ENCODE measurements at regions not wholly inside any gene's neighbourhood (a gene's known extent, or its start where the extent isn't known, plus 50 kb on each side); places are given as distances from the start of the nearest gene placed in this dataset.

DNA sequence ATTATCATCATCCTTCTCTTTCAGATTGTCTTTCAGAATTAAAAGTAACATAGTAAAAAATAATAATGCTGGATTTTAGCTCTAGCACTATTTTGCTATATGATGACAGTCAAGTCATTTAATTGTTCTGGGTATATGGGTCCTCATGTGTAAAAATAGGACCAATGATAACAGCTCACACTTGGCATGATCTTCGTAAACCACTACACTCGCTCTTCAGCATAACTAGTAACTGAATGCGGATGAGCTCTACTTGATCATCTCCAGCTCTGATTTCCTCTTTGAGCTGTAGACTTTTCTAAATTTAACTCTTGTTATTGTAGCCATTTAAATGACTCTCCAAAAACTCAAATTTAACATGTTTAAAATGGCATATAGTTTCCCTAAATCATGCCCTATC, 831.8 kb upstream of the HS3ST1 start:
- DNase-seq = no peak

- no peak for DNase-seq
Observed at GRCh38 chr4:12244973-12245372, 816.3 kb upstream of the HS3ST1 start.

GRCh38 chr4:12242354-12242753, 813.7 kb upstream of the HS3ST1 start:
- DNase-seq = no peak

DNA sequence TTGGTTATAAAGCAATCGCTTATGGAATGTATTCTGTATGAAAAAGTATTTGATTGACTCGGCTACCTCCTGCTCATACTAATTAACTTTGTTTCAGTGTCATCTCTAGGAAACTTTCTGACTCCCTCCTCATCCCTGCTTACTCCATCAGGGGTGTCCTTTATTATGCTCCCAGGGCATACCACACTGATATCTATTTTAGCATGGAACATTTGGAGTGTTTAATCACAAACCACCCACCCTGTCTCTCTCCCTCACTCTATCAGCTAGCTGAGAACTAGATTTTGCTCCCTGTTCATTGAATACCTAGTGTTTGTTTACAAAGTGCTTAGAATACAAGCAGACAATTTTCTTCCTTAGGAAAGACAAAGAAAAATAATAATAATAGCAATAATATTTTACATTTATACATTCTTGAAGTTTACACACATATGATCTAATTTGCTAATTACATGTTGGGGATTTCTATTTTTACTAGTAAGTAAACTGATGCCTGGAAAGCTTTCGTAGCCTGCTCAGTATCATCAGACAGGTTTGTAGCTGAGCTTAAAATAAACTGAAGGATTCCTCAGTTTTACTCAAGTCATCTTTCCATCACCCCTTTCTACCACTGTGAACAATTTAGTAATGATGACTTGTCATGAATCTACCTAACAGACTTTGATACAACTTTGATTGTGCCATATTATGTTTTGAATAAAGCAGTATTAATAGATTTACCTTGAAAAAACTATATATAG, 811.4 kb upstream of the HS3ST1 start:
- no peak for DNase-seq

GRCh38 chr4:12231098-12231497, 802.4 kb upstream of the HS3ST1 start:
- DNase-seq = no peak

DNA sequence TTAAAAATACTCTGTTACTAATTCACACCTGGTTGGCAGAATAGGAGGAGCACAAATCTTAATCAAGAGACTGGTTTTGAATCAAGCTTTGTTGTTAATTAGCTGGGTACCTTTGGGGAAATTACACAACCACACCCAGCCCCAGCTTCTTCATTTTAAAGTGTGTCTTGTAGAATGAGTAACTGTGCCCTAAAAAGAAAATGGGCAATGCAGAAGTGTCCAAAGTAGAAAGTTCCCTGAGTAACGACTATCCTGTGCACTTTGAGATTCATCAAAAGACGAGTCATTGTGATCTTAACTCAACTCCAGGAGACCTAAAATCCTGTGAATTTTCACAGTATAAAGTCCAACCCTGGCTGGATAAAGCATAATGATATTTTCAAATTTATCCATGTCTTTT, 792.3 kb upstream of the HS3ST1 start:
- DNase-seq = no peak

DNA sequence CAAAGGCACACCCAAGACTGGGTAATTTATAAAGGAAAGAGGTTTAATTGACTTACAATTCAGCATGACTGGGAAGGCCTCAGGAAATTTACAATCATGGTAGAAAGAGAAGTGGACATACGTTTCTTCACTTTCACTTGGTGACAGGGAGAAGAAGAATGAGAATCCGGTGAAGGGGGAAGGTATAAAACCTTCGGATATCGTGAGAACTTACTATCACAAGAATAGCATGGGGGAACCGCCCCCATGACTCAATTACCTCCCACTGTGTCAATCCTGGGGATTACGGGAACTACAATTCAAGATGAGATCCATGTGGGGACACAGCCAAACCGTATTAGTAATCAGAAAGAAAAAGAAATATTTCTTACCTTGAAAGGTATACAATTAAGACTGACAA, 782.9 kb upstream of the HS3ST1 start:
- DNase-seq = no peak

- DNase-seq = no peak
Observed at GRCh38 chr4:12207396-12207795, 778.7 kb upstream of the HS3ST1 start.

DNA sequence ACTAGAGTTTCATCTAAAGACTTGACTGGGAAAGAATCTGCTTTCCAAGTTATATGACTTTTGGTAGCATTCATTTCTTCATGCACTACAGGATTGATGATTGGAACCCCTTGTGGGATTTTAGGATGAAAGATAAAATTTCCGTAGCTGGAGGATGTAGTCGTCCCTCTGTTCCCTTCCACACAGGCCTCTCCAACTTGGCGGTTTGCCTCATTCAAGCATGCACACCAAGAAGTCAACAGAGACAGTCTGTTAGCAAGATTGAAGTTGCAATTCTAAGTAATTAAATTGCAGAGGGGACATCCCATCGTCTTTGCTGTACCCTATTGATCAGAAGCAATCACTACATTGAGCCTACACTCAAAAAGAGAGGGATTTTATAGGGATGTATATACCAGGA, 777.4 kb upstream of the HS3ST1 start:
- DNase-seq = no peak

- no peak for DNase-seq
Observed at GRCh38 chr4:12203945-12204344, 775.3 kb upstream of the HS3ST1 start.

- no peak for DNase-seq
Observed at GRCh38 chr4:12200226-12200625, 771.5 kb upstream of the HS3ST1 start.

- DNase-seq = no peak
Observed at GRCh38 chr4:12186526-12186925, 757.8 kb upstream of the HS3ST1 start.

- no peak for DNase-seq
Observed at GRCh38 chr4:12178614-12179610, 750.2 kb upstream of the HS3ST1 start.

DNA sequence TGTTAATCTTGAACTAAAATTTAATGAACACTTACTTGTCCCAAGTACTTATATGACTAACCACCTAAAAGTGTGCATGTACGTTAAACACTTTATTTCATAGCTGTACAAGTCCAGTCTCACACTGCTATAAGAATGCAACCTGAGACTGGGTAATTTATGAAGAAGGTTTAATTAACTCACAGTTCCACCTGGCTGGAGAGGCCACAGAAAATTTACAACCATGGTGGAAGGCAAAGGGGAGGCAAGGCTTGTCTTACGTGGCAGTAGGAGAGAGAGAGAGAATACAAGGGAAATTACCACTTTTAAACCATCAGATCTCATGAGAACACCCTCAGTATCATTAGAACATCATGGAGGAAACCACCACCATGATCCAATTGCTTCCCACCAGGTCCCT, 748.7 kb upstream of the HS3ST1 start:
- DNase-seq = no peak

- no peak for DNase-seq
Observed at GRCh38 chr4:12173496-12173895, 744.8 kb upstream of the HS3ST1 start.

DNA sequence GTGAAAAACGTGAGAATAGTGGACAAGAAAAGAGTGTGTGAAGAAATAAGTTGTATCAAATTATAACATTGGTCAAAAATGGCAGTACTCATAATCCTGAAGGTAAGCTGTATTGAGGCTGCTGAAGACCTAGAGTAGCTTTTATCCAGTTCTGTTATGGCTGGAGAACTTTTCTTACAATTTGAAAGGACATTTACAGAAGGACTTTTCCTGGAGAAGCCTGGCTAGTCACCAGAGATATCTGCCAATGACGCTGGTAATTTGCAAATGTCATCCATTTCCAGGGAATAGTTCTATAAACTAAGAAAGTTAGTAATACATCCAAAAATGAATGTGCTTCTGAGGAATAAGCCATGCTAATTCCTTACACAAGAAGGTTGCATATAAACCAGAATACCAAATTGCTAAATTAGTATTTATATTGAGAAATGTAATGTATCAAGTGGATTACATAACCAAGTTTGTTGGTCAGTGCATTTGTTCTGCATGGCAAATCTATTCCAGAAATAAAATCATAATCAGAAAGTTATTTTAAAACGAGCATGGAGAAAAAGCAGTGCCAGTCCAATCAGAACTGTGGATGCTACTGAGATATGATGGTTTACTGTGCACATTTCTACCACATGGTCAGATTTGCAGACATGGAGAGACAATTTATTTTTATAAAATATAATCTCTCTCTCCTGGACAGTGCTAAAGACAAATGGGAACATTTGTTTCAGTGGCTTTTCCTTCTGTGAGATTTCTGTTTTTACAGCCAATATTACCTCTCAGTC, 743.7 kb upstream of the HS3ST1 start:
- no peak for DNase-seq

GRCh38 chr4:12170308-12170707, 741.6 kb upstream of the HS3ST1 start:
- DNase-seq = no peak

DNA sequence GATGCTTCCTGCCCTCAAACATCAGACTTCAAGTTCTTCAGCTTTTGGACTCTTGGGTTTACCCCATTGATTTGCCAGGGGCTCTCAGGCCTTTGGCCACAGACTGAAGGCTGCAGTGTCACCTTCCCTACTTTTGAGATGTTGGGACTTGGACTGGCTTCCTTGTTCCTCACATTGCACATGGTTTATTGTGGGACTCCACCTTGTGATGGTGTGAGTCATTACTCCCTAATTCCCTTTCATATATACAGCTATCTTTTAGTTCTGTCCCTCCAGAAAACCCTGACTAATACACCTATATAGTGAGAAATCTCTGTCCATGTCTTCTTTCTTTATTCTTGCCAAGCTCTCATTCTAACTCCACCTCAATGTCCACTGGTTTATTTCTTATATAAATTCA, 736.9 kb upstream of the HS3ST1 start:
- no peak for DNase-seq

DNA sequence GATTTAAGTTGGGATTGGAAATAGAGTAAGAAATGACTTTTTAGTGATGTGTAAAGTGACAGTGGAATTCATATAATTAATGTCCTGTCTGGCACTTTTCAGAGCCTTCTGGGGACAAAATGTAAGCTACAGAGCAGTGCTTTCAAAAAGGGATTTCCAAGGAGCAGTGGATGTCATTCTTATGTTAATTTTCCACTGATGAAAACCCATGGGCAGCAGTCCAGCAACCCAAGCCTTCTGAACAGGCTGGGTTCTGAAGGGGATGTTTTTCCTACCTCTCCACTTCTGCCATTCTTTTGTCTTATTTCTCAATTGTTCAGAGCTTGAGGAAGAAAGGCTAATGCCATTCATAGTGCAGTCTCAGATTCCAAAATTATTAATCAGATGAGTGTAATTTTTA, 717.6 kb upstream of the HS3ST1 start:
- DNase-seq = no peak

GRCh38 chr4:12145768-12146167, 717.1 kb upstream of the HS3ST1 start:
- no peak for DNase-seq

DNA sequence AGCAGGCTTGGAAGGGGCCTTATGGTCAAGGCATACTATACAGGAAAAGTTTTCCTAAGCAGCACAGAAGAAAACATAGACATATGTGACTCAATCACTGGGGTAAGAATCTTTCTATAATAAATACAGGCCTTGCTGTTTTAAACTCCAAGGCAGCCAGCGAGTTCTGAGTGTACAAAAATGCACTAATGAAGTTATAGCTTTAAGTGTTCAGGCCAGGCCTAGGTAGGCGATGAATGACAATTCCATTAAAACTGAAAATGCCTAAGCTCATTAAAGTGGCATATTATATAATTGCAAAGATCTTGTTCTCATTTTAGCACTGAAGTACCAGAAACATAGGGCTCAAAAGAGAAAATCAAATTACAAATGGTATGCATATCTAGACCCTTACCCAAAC, 716.4 kb upstream of the HS3ST1 start:
- no peak for DNase-seq

- no peak for DNase-seq
Observed at GRCh38 chr4:12144051-12144450, 715.4 kb upstream of the HS3ST1 start.

DNA sequence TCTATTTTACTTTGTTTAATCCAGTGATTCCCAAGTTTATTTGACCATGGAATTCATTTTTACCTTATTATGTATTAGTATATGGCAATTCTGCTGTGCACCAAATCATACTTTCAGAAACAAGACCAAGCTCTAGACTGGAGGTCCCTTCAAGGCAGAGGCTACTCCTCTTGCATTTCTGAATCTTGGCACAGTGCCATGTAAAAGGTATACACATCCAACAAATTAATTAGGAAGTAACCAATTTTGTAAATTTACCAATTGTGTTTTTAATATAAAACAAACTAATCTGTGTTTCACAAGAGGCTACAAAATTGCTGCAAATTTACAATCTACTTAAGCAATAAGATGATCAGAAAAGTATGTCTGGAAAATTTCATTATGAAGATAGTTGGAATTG, 712.2 kb upstream of the HS3ST1 start:
- DNase-seq = no peak

Data from activated CD4-positive, alpha-beta T cell treated with anti-CD3 and anti-CD28 coated beads for 48 hours (primary cell).